ENCODE measurements at regions not wholly inside any gene's neighbourhood (a gene's known extent, or its start where the extent isn't known, plus 50 kb on each side); places are given as distances from the start of the nearest gene placed in this dataset.

- TF ChIP-seq CTCF (IDR thresholded peaks at IDR 0.05) (no peak), POLR2A (IDR thresholded peaks at IDR 0.05) (no peak)
These were observed 485.7 kb downstream of the TXNL1 start for GRCh38 chr18:56152551-56153310.
